Suprapubic skin (tissue), 4 donors: ENCODE measurements at regions not wholly inside any gene's neighbourhood (a gene's known extent, or its start where the extent isn't known, plus 50 kb on each side); places are given as distances from the start of the nearest gene placed in this dataset.

Experiments
- CTCF ChIP-seq, 2 donors: fragments of 200-600 bp in 1 of 2; fragments of 450-650 bp in 1 of 2; sonication (generic) in 1 of 2; IDR thresholded peaks; one replicate each; pipeline ENCODE4 v1.5.1; 2016 to 2019; ENCODE audit warnings: antibody characterized with exemption in 2 of 2, mild to moderate bottlenecking in 1 of 2, moderate library complexity in 1 of 2
- POLR2A ChIP-seq, 2 donors: fragments of 450-650 bp; IDR thresholded peaks; one replicate each; pipeline ENCODE4 v1.6.1; 2017; ENCODE audit warnings: antibody characterized with exemption in 2 of 2, mild to moderate bottlenecking in 2 of 2, moderate library complexity in 2 of 2
- POLR2AphosphoS5 ChIP-seq, 3 donors: sonication (generic); formaldehyde crosslinking; IDR thresholded peaks; one replicate each; pipeline ENCODE4 v1.6.1; 2017; ENCODE audit warnings: antibody characterized with exemption in 3 of 3

- TF ChIP-seq CTCF (IDR thresholded peaks at IDR 0.05), result no peak
- TF ChIP-seq POLR2A (IDR thresholded peaks at IDR 0.05), result no peak
- TF ChIP-seq POLR2AphosphoS5 (IDR thresholded peaks at IDR 0.05), result no peak
Measured at GRCh38 chr15:66893294-66893693, 172.1 kb upstream of the SMAD3 start.
